Endothelial cell of umbilical vein (primary cell): ENCODE measurements at regions not wholly inside any gene's neighbourhood (a gene's known extent, or its start where the extent isn't known, plus 50 kb on each side); places are given as distances from the start of the nearest gene placed in this dataset.

Source experiments
- BruUV-seq: library from RNA; stranded (reverse); fragments of 400-500 nt; replicated peaks from 2 replicates; lab custom pipeline; 2021; lab: Mats Ljungman, UMichigan
- CTCF ChIA-PET: fragments of 300-600, 350-600 bp; sonication (Branson Sonifier 250); formaldehyde crosslinking; loops from one replicate; lab custom pipeline; 2021; ENCODE audit warnings: antibody characterized with exemption, inconsistent platforms; lab: Charles Lee
- POLR2A ChIA-PET: fragments of 300-600, 350-600 bp; sonication (Branson Sonifier 250); formaldehyde crosslinking; loops from one replicate; lab custom pipeline; 2021; ENCODE audit warnings: antibody characterized with exemption, inconsistent platforms; lab: Charles Lee
- DNase-seq: peaks from one replicate; pipeline ENCODE4 v3.0.0-alpha.2; 2011; ENCODE audit warnings: low read depth, low spot score
- FAIRE-seq: peaks from 2 replicates; lab custom pipeline; 2011; peaks lifted over from hg19 to GRCh38; lab: Jason Lieb, UNC
- H2AFZ ChIP-seq: 2 replicates; pipeline ENCODE4 v1.6.0; 2012; ENCODE audit warnings: low read depth, low read length, control low read depth, inconsistent platforms
- H3K27ac ChIP-seq: 2 replicates; pipeline ENCODE4 v1.5.1; 2011; ENCODE audit warnings: low read depth, mild to moderate bottlenecking, control low read depth, low read length, moderate library complexity; ENCODE audit not compliant: insufficient read depth
- H3K27me3 ChIP-seq, 2 experiments: 2 replicates each; pipeline versions ENCODE4 v1.6.0 to v1.6.1; 2011; ENCODE audit warnings: low read length in 2 of 2, mixed read lengths in 1 of 2; ENCODE audit not compliant: control insufficient read depth in 2 of 2, insufficient read depth in 2 of 2
- H3K36me3 ChIP-seq, 2 experiments: 2 replicates in 1 of 2; 3 replicates in 1 of 2; pipeline ENCODE4 v1.5.1; 2011; ENCODE audit warnings: low read length in 2 of 2, mild to moderate bottlenecking in 1 of 2, moderate library complexity in 1 of 2; ENCODE audit not compliant: control insufficient read depth in 2 of 2, insufficient read depth in 2 of 2; ENCODE audit errors: extremely low read depth in 1 of 2
- H3K4me1 ChIP-seq: 3 replicates; pipeline ENCODE4 v1.5.1; 2011; ENCODE audit warnings: mild to moderate bottlenecking, low read length; ENCODE audit not compliant: control insufficient read depth, insufficient read depth; ENCODE audit errors: extremely low read depth
- H3K4me2 ChIP-seq: 2 replicates; pipeline ENCODE4 v1.6.1; 2011; ENCODE audit warnings: low read length, control low read depth, mixed read lengths; ENCODE audit not compliant: insufficient read depth
- H3K4me3 ChIP-seq, 3 experiments: fragments of 200-600 bp in 1 of 3; sonication (generic), shearing (Covaris generic) in 1 of 3; replicated peaks in 1 of 3; 2 replicates each; pipeline ENCODE4 v1.5.1; 2011 to 2016; ENCODE audit warnings: control low read depth in 3 of 3, low read length in 3 of 3, mild to moderate bottlenecking in 2 of 3, inconsistent platforms in 1 of 3, low read depth in 1 of 3, moderate library complexity in 1 of 3; ENCODE audit not compliant: insufficient read depth in 1 of 3
- H3K79me2 ChIP-seq: 2 replicates; pipeline ENCODE4 v1.6.0; 2012; ENCODE audit warnings: low read length, inconsistent platforms; ENCODE audit not compliant: control insufficient read depth, insufficient read depth
- H3K9ac ChIP-seq: replicated peaks from 2 replicates; pipeline ENCODE3; 2011; ENCODE audit warnings: low read length, control low read depth; ENCODE audit not compliant: insufficient read depth; ENCODE audit errors: extremely low read depth
- H3K9me1 ChIP-seq: replicated peaks from 3 replicates; pipeline ENCODE4 v1.6.0; 2011; ENCODE audit warnings: mild to moderate bottlenecking, low read length; ENCODE audit not compliant: control insufficient read depth, insufficient read depth; ENCODE audit errors: extremely low read depth
- H3K9me3 ChIP-seq: replicated peaks from 2 replicates; pipeline ENCODE4 v1.5.1; 2012; ENCODE audit warnings: low read length, inconsistent platforms; ENCODE audit not compliant: control insufficient read depth, insufficient read depth
- H4K20me1 ChIP-seq: replicated peaks from 2 replicates; pipeline ENCODE3; 2011; ENCODE audit warnings: mild to moderate bottlenecking, low read length; ENCODE audit not compliant: control insufficient read depth, insufficient read depth; ENCODE audit errors: extremely low read depth
- CTCF ChIP-seq, 2 donors: IDR thresholded peaks; 1 replicate in 1 of 2; 2 replicates in 1 of 2; pipeline ENCODE4 v1.5.1; 2011; ENCODE audit warnings: low read length in 2 of 2, mild to moderate bottlenecking in 2 of 2, moderate library complexity in 2 of 2, control low read depth in 1 of 2, inconsistent platforms in 1 of 2, low read depth in 1 of 2; ENCODE audit not compliant: insufficient read depth in 1 of 2; ENCODE audit errors: extremely low read depth in 1 of 2
- EZH2 ChIP-seq: IDR thresholded peaks from 2 replicates; pipeline ENCODE4 v1.6.1; 2012; ENCODE audit warnings: borderline replicate concordance, low read depth, mild to moderate bottlenecking, moderate library complexity, low read length, inconsistent platforms; ENCODE audit not compliant: severe bottlenecking
- FOS ChIP-seq: IDR thresholded peaks from 2 replicates; pipeline ENCODE4 v1.6.1; 2011; ENCODE audit warnings: mild to moderate bottlenecking, low read length, moderate library complexity, borderline replicate concordance; ENCODE audit not compliant: insufficient read depth
- GATA2 ChIP-seq: IDR thresholded peaks from 2 replicates; pipeline ENCODE4 v1.7.0; 2011; ENCODE audit warnings: low read depth, mild to moderate bottlenecking, moderate library complexity, mixed read lengths, low read length; ENCODE audit not compliant: insufficient read length, insufficient read depth
- JUN ChIP-seq: IDR thresholded peaks from 2 replicates; pipeline ENCODE4 v1.6.1; 2011; ENCODE audit warnings: borderline replicate concordance, low read depth; ENCODE audit not compliant: insufficient read length, insufficient read depth
- MAX ChIP-seq: IDR thresholded peaks from 2 replicates; pipeline ENCODE4 v1.6.1; 2011; ENCODE audit not compliant: insufficient read depth, insufficient read length
- MYC ChIP-seq: IDR thresholded peaks from one replicate; pipeline ENCODE4 v1.6.1; 2011; ENCODE audit warnings: mild to moderate bottlenecking, low read depth, low read length
- POLR2A ChIP-seq: IDR thresholded peaks from 2 replicates; pipeline ENCODE4 v1.6.1; 2012; ENCODE audit warnings: low read depth, mild to moderate bottlenecking, control low read depth, low read length
- POLR2AphosphoS5 ChIP-seq: IDR thresholded peaks from 2 replicates; pipeline ENCODE4 v1.6.1; 2012; ENCODE audit warnings: low read depth, mild to moderate bottlenecking, control low read depth, low read length, moderate library complexity; ENCODE audit not compliant: insufficient read depth
- dilution Hi-C: fragments of 300-500 bp; cut with MboI; formaldehyde crosslinking; loops from one replicate; pipeline ENCODE4 v1.15.0; 2019; ENCODE audit warnings: low sequenced_read_pairs; ENCODE audit not compliant: extremely low pct_ligation_motif_present
- intact Hi-C: fragments of 100-400 bp; cut with micrococcal nuclease; formaldehyde crosslinking; loops from one replicate; pipeline ENCODE4 v1.10.0; 2022

GRCh38 chr1:219808790-219809189 lies 119.6 kb downstream of the SLC30A10 start:
- Histone ChIP-seq H3K79me2 (no peaks in the 10 kb centered on the region), H2AFZ (no peak overlapping the region), H3K9me3 (no peaks in the 10 kb centered on the region), H3K4me3 (no peak overlapping the region), H3K9ac (no peak overlapping the region), H3K36me3 (no peaks in the 10 kb centered on the region), H3K9me1 (no peaks in the 10 kb centered on the region), H3K27ac (no peak overlapping the region), H3K4me1 (no peaks in the 10 kb centered on the region), H3K4me2 (no peak overlapping the region), H4K20me1 (no peaks in the 10 kb centered on the region), H3K27me3 (no peaks in the 10 kb centered on the region)
- intact Hi-C loops (no loop called here), dilution Hi-C loops (no loop called here)
- no TSS peak for BruUV-seq
- CTCF ChIA-PET, result no interaction called here
- DNase-seq, result no peak
- no peak for FAIRE-seq
- no peak for TF ChIP-seq MAX
- no peak for TF ChIP-seq POLR2A
- TF ChIP-seq JUN, result no peak
- TF ChIP-seq GATA2, result no peak
- no peak for TF ChIP-seq CTCF (IDR thresholded peaks at IDR 0.05; ENCODE audit: extremely low read depth in 1 of 2, insufficient read depth in 1 of 2, low read depth in 1 of 2, low read length in 2 of 2)
- TF ChIP-seq POLR2AphosphoS5, result no peak
- TF ChIP-seq MYC, result no peak
- no peak for TF ChIP-seq FOS
- TF ChIP-seq EZH2, result no peak
- POLR2A ChIA-PET, result no interaction called here
